Brain microvascular endothelial cell (primary cell): ENCODE measurements at regions not wholly inside any gene's neighbourhood (a gene's known extent, or its start where the extent isn't known, plus 50 kb on each side); places are given as distances from the start of the nearest gene placed in this dataset.

Experiments used
- DNase-seq: peaks from one replicate; pipeline ENCODE4 v3.0.0-alpha.2; 2020
- H3K27ac ChIP-seq: fragments of 250-450 bp; sonication (Bioruptor Pico); 2 replicates; pipeline ENCODE4 v1.5.1; 2020; ENCODE audit warnings: mild to moderate bottlenecking, moderate library complexity
- H3K27me3 ChIP-seq: fragments of 250-450 bp; sonication (Bioruptor Pico); replicated peaks from 2 replicates; pipeline ENCODE4 v1.5.1; 2020; ENCODE audit warnings: mild to moderate bottlenecking
- H3K36me3 ChIP-seq: fragments of 250-450 bp; sonication (Bioruptor Pico); replicated peaks from 2 replicates; pipeline ENCODE4 v1.5.1; 2020; ENCODE audit warnings: mild to moderate bottlenecking
- H3K4me3 ChIP-seq: 2 replicates; pipeline ENCODE4 v1.5.1; 2011; ENCODE audit warnings: low read depth, mild to moderate bottlenecking, control low read depth, low read length, moderate library complexity
- in situ Hi-C: cut with HindIII; loops from 2 replicates; pipeline ENCODE4 v1.10.0; 2017; ENCODE audit warnings: low sequenced_read_pairs, low pct_ligation_motif_present
- TF ChIP-seq, protein P1 (sequence below): IDR thresholded peaks from 2 replicates; pipeline ENCODE4 v1.5.1; 2011; ENCODE audit warnings: low read depth, mild to moderate bottlenecking, moderate library complexity, low read length, control low read depth, inconsistent platforms; ENCODE audit errors: missing control alignments

DNA sequence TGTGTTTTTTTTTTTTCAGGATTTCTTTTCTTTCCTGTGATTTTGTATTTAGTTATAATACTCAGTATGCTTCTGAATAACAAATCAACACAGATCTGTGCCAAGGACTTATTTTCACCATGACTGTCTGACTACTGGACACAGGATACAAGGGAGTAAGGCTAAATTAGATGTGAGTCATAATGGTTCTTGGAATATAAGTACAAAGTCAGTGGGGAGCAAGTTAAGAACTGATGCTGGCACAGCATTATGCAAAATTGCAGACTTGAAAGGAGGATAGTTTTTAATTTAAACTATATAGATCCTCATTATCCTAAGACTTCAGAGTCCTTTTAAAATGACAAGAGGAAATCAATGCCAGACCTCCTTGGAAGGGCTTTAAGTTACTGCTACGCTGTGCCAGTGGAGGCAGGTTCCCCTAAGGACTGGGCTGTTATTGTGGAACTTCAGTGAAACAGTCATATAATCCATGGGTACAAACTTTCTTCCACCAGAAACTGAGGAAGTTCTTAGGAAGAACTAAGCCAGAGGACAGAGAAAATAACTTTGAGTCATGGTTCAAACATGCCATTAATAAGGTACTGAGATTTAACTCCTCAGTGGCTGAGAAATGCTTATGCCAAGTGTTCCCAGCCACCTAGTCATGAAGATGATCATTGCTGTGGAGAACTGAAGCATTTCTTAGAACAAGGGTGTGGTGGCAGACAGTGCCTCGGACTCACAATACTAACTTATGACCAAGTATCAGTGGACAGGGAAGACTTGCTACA lies 531.2 kb downstream of the HTR7 start:
- Histone ChIP-seq H3K36me3 (no peaks in the 10 kb centered on the region), H3K27me3 (no peaks in the 10 kb centered on the region), H3K4me3 (no peak overlapping the region), H3K27ac (peak overlapping the region; percentile 62)
- peak; percentile 23 for DNase-seq
- in situ Hi-C loops, result no loop called here
- TF ChIP-seq, protein P1, sequence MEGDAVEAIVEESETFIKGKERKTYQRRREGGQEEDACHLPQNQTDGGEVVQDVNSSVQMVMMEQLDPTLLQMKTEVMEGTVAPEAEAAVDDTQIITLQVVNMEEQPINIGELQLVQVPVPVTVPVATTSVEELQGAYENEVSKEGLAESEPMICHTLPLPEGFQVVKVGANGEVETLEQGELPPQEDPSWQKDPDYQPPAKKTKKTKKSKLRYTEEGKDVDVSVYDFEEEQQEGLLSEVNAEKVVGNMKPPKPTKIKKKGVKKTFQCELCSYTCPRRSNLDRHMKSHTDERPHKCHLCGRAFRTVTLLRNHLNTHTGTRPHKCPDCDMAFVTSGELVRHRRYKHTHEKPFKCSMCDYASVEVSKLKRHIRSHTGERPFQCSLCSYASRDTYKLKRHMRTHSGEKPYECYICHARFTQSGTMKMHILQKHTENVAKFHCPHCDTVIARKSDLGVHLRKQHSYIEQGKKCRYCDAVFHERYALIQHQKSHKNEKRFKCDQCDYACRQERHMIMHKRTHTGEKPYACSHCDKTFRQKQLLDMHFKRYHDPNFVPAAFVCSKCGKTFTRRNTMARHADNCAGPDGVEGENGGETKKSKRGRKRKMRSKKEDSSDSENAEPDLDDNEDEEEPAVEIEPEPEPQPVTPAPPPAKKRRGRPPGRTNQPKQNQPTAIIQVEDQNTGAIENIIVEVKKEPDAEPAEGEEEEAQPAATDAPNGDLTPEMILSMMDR, result no peak

- H3K27ac ChIP-seq, result no peak overlapping the region
- no peaks in the 10 kb centered on the region for H3K27me3 ChIP-seq
- no peak overlapping the region for H3K4me3 ChIP-seq
- DNase-seq, result no peak
- in situ Hi-C loops, result no loop called here
- TF ChIP-seq, protein P1, result no peak
- H3K36me3 ChIP-seq, result no peaks in the 10 kb centered on the region
Observed at GRCh38 chr10:90327611-90328010, 530.2 kb downstream of the HTR7 start.

- in situ Hi-C loops, result no loop called here
- H3K36me3 ChIP-seq, result no peaks in the 10 kb centered on the region
- no peak overlapping the region for H3K4me3 ChIP-seq
- TF ChIP-seq, protein P1, result no peak
- no peak for DNase-seq
- H3K27ac ChIP-seq, result no peak overlapping the region
- no peaks in the 10 kb centered on the region for H3K27me3 ChIP-seq
Observed at GRCh38 chr10:90328459-90328858, 529.4 kb downstream of the HTR7 start.

DNA sequence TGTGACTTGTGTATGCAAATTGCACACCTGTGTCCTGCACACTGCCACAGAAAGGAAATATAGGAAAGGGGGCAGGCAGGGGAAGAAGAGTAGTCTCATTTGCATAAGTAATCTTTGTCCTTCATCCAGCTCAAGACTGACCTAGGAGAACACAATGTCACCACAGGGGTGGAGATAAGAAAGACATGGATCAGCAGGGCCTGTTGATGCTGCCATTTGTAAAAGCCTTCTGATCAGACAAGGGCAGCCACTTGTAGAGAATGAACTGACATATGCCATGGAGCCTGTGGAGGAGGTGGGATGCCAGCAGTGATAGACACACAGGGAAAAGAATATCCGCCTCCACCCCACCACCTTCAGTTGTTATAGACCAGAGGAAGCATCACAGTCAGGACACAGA lies 528.9 kb downstream of the HTR7 start:
- no peak for DNase-seq
- no peaks in the 10 kb centered on the region for H3K27me3 ChIP-seq
- no peak overlapping the region for H3K4me3 ChIP-seq
- no peaks in the 10 kb centered on the region for H3K36me3 ChIP-seq
- TF ChIP-seq, protein P1, result no peak
- no peak overlapping the region for H3K27ac ChIP-seq
- in situ Hi-C loops, result no loop called here

DNA sequence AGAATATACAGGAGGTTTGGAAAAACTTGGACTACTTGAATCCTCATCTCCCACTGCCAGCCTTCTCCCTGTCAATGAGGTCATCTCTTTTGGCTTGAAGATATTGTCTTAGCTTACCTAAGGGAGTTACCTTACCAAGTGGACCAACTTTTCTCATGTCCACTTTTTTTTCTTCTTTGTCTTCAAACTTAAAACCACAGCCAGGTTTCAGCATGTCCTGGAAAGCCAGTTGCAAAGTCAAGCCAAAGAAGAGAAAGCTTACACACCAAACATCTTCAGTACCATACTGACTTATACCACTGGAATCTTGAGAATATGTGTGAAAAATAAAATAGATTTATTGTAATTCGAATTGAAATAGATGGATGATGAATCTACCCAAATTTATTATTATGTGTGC lies 520.5 kb downstream of the HTR7 start:
- in situ Hi-C loops, result no loop called here
- no peak overlapping the region for H3K27ac ChIP-seq
- DNase-seq, result no peak

More for the DNA sequence above, 520.5 kb downstream of the HTR7 start:
- TF ChIP-seq, protein P1, result no peak
- H3K36me3 ChIP-seq, result no peaks in the 10 kb centered on the region
- H3K27me3 ChIP-seq, result no peaks in the 10 kb centered on the region
- no peak overlapping the region for H3K4me3 ChIP-seq
